ENCODE measurements at regions not wholly inside any gene's neighbourhood (a gene's known extent, or its start where the extent isn't known, plus 50 kb on each side); places are given as distances from the start of the nearest gene placed in this dataset.

- Mint-ChIP-seq H3K4me1 (ENCODE audit: low read depth) (no peaks in the 10 kb centered on the region), H3K9me3 (ENCODE audit: low read depth) (no peaks in the 10 kb centered on the region), H3K27ac (no peak overlapping the region), H3K27me3 (no peaks in the 10 kb centered on the region), H3K4me3 (no peak overlapping the region), H3K36me3 (no peaks in the 10 kb centered on the region)
These were observed 72.4 kb upstream of the HS6ST1 start for GRCh38 chr2:128390991-128391630.

DNA sequence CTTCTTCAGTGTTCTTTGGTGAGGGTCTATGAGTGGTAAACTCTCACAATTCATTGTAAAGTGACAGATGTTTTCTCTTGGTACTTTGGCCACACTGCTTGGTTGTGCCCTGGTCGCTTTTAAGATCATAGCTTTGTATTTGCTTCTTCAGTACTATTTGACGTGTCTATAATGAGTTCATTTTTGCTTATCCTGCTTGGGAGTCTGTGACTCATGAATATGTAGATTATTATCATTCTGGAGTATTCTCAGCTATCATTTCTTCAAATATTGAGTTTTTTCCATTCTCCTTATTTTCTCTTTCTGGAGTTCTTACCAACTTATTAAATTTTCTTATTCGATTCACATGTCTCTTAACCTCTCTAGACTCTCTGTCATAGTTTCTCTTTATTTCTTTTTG lies 73.0 kb upstream of the HS6ST1 start:
- Mint-ChIP-seq H3K36me3 (no peaks in the 10 kb centered on the region), H3K27ac (no peak overlapping the region), H3K9me3 (ENCODE audit: low read depth) (no peaks in the 10 kb centered on the region), H3K27me3 (no peaks in the 10 kb centered on the region), H3K4me1 (ENCODE audit: low read depth) (no peaks in the 10 kb centered on the region), H3K4me3 (no peak overlapping the region)

DNA sequence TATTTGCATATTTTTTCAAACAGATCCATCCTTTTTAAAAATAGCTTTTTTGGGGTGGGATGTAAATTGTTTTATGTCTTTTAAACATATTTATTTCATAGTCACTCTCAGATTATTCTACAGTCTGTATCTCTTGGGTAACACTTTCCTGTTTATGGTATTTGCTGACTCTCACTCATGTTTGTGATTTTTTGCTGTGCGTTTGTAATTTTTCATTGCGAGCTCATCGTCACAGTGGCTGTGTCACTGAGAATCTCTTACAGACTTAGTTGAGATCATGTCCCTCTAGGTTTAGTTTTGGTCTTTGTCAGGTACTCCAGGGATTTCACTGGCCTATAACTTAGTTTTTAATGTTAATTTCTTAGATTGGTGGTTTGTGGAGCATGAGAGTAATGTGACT lies 73.5 kb upstream of the HS6ST1 start:
- Mint-ChIP-seq H3K4me1 (ENCODE audit: low read depth) (no peaks in the 10 kb centered on the region), H3K4me3 (no peak overlapping the region), H3K27me3 (no peaks in the 10 kb centered on the region), H3K9me3 (ENCODE audit: low read depth) (no peaks in the 10 kb centered on the region), H3K36me3 (no peaks in the 10 kb centered on the region), H3K27ac (no peak overlapping the region)

GRCh38 chr2:128394007-128394730 lies 75.5 kb upstream of the HS6ST1 start:
- Mint-ChIP-seq H3K4me1 (ENCODE audit: low read depth) (no peaks in the 10 kb centered on the region), H3K4me3 (no peak overlapping the region), H3K36me3 (no peaks in the 10 kb centered on the region), H3K9me3 (ENCODE audit: low read depth) (no peaks in the 10 kb centered on the region), H3K27ac (no peak overlapping the region), H3K27me3 (peaks cover 1% of the 10 kb centered on the region)

GRCh38 chr2:128395196-128395595 lies 76.5 kb upstream of the HS6ST1 start:
- Mint-ChIP-seq H3K36me3 (no peaks in the 10 kb centered on the region), H3K4me1 (ENCODE audit: low read depth) (peaks cover 2% of the 10 kb centered on the region), H3K27ac (no peak overlapping the region), H3K9me3 (ENCODE audit: low read depth) (no peaks in the 10 kb centered on the region), H3K27me3 (peaks cover 3% of the 10 kb centered on the region), H3K4me3 (no peak overlapping the region)

GRCh38 chr2:128395640-128396499 lies 77.2 kb upstream of the HS6ST1 start:
- Mint-ChIP-seq H3K4me1 (ENCODE audit: low read depth) (peaks cover 4% of the 10 kb centered on the region), H3K27me3 (peaks cover 5% of the 10 kb centered on the region), H3K9me3 (ENCODE audit: low read depth) (no peaks in the 10 kb centered on the region), H3K4me3 (no peak overlapping the region), H3K36me3 (no peaks in the 10 kb centered on the region), H3K27ac (no peak overlapping the region)

- Mint-ChIP-seq H3K4me3 (no peak overlapping the region), H3K36me3 (no peaks in the 10 kb centered on the region), H3K27ac (no peak overlapping the region), H3K9me3 (ENCODE audit: low read depth) (no peaks in the 10 kb centered on the region), H3K4me1 (ENCODE audit: low read depth) (peaks cover 4% of the 10 kb centered on the region), H3K27me3 (peaks cover 5% of the 10 kb centered on the region)
These were observed 77.8 kb upstream of the HS6ST1 start for GRCh38 chr2:128396500-128396891.

- H3K4me3 Mint-ChIP-seq = no peak overlapping the region
- H3K9me3 Mint-ChIP-seq (ENCODE audit: low read depth) = no peaks in the 10 kb centered on the region
- peaks cover 5% of the 10 kb centered on the region for H3K27me3 Mint-ChIP-seq
- H3K36me3 Mint-ChIP-seq = no peaks in the 10 kb centered on the region
- H3K27ac Mint-ChIP-seq = no peak overlapping the region
- peaks cover 4% of the 10 kb centered on the region for H3K4me1 Mint-ChIP-seq (ENCODE audit: low read depth)
These were observed 78.3 kb upstream of the HS6ST1 start for GRCh38 chr2:128396946-128397345.

DNA sequence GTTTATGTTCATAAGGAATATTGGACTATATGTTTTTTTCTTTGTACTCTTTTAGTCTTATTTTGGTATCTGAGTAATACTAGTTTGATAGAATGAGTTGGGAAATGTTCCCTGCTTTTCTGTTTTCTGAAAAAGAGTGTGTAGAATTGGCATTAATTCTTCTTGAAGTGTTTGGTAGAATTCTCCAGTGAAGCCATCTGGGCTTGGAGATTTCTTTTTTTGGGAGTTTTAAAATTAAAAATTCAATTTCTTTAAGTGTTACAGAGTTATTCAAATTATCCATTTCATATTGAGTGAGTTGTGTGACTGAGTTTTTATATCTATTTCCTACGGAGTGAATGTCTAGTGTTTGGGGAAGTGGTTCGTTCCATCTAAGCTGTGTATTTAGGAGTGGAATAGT lies 80.6 kb upstream of the HS6ST1 start:
- Mint-ChIP-seq H3K27ac (no peak overlapping the region), H3K36me3 (no peaks in the 10 kb centered on the region), H3K4me1 (ENCODE audit: low read depth) (peaks cover 4% of the 10 kb centered on the region), H3K4me3 (no peak overlapping the region), H3K27me3 (peaks cover 12% of the 10 kb centered on the region), H3K9me3 (ENCODE audit: low read depth) (no peaks in the 10 kb centered on the region)

GRCh38 chr2:128399690-128400291 lies 81.1 kb upstream of the HS6ST1 start:
- no peak overlapping the region for H3K4me3 Mint-ChIP-seq
- H3K4me1 Mint-ChIP-seq (ENCODE audit: low read depth) = peaks cover 4% of the 10 kb centered on the region
- H3K27ac Mint-ChIP-seq = no peak overlapping the region
- no peaks in the 10 kb centered on the region for H3K36me3 Mint-ChIP-seq
- no peaks in the 10 kb centered on the region for H3K9me3 Mint-ChIP-seq (ENCODE audit: low read depth)
- H3K27me3 Mint-ChIP-seq = peaks cover 14% of the 10 kb centered on the region

- H3K4me3 Mint-ChIP-seq = no peak overlapping the region
- H3K27me3 Mint-ChIP-seq = peaks cover 14% of the 10 kb centered on the region
- no peaks in the 10 kb centered on the region for H3K36me3 Mint-ChIP-seq
- H3K27ac Mint-ChIP-seq = no peak overlapping the region
- H3K4me1 Mint-ChIP-seq (ENCODE audit: low read depth) = peaks cover 4% of the 10 kb centered on the region
- no peaks in the 10 kb centered on the region for H3K9me3 Mint-ChIP-seq (ENCODE audit: low read depth)
These were observed 83.0 kb upstream of the HS6ST1 start for GRCh38 chr2:128401680-128402079.

GRCh38 chr2:128402911-128403670 lies 84.4 kb upstream of the HS6ST1 start:
- peaks cover 14% of the 10 kb centered on the region for H3K27me3 Mint-ChIP-seq

GRCh38 chr2:128403814-128404708 lies 85.4 kb upstream of the HS6ST1 start:
- peaks cover 4% of the 10 kb centered on the region for H3K4me1 Mint-ChIP-seq (ENCODE audit: low read depth)
- H3K4me3 Mint-ChIP-seq = no peak overlapping the region
- H3K36me3 Mint-ChIP-seq = no peaks in the 10 kb centered on the region
- no peaks in the 10 kb centered on the region for H3K9me3 Mint-ChIP-seq (ENCODE audit: low read depth)
- no peak overlapping the region for H3K27ac Mint-ChIP-seq
- peaks cover 13% of the 10 kb centered on the region for H3K27me3 Mint-ChIP-seq

More at GRCh38 chr2:128402911-128403670, 84.4 kb upstream of the HS6ST1 start:
- Mint-ChIP-seq H3K4me1 (ENCODE audit: low read depth) (peaks cover 4% of the 10 kb centered on the region), H3K36me3 (no peaks in the 10 kb centered on the region), H3K27ac (no peak overlapping the region), H3K4me3 (no peak overlapping the region), H3K9me3 (ENCODE audit: low read depth) (no peaks in the 10 kb centered on the region)
